IMR-90 (cell line): ENCODE measurements at regions not wholly inside any gene's neighbourhood (a gene's known extent, or its start where the extent isn't known, plus 50 kb on each side); places are given as distances from the start of the nearest gene placed in this dataset.

Source experiments
- ATAC-seq: fragments of 200-7000 bp; cut with Tn5 transposase; 2 replicates; pipeline ENCODE4 v1.9.1; 2020; ENCODE audit warnings: low read depth, mild to moderate bottlenecking, moderate library complexity
- BruUV-seq: library from RNA; stranded (reverse); fragments of 400-500 nt; replicated peaks from 2 replicates; lab custom pipeline; 2021; lab: Mats Ljungman, UMichigan
- CTCF ChIA-PET: fragments of 300-600 bp; formaldehyde crosslinking; extraction: SDS; loops from one replicate; lab custom pipeline; 2021; ENCODE audit warnings: antibody characterized with exemption; lab: Yijun Ruan, JAX
- POLR2A ChIA-PET: fragments of 300-600 bp; sonication (Branson Sonifier 250); formaldehyde crosslinking; loops from one replicate; lab custom pipeline; 2022; ENCODE audit warnings: antibody characterized with exemption; ENCODE audit not compliant: unreplicated experiment; lab: Charles Lee
- DNase-seq: peaks from one replicate; pipeline ENCODE4 v3.0.0; 2013
- H2AFZ ChIP-seq: replicated peaks from 2 replicates; pipeline ENCODE3; 2013; ENCODE audit warnings: low read length, mild to moderate bottlenecking; ENCODE audit not compliant: poor library complexity
- H2AK5ac ChIP-seq: 2 replicates; pipeline ENCODE4 v1.6.1; 2013; ENCODE audit warnings: low read depth, low read length, inconsistent platforms
- H2AK9ac ChIP-seq: replicated peaks from 2 replicates; pipeline ENCODE3; 2013; ENCODE audit warnings: mild to moderate bottlenecking, low read depth, low read length, moderate library complexity; ENCODE audit not compliant: poor library complexity
- H2BK120ac ChIP-seq: 2 replicates; pipeline ENCODE4 v1.6.1; 2013; ENCODE audit warnings: low read depth, low read length, inconsistent platforms
- H2BK15ac ChIP-seq: 3 replicates; pipeline ENCODE4 v1.6.1; 2013; ENCODE audit warnings: low read depth, low read length, inconsistent platforms
- H2BK20ac ChIP-seq: 2 replicates; pipeline ENCODE4 v1.6.1; 2013; ENCODE audit warnings: low read depth, mild to moderate bottlenecking, inconsistent platforms, low read length, moderate library complexity
- H2BK5ac ChIP-seq: 2 replicates; pipeline ENCODE4 v1.6.1; 2013; ENCODE audit warnings: mild to moderate bottlenecking, low read depth, low read length, inconsistent platforms; ENCODE audit not compliant: poor library complexity, severe bottlenecking
- H3K14ac ChIP-seq: replicated peaks from 2 replicates; pipeline ENCODE4 v1.6.1; 2013; ENCODE audit warnings: low read depth, low read length, inconsistent platforms
- H3K18ac ChIP-seq: 2 replicates; pipeline ENCODE4 v1.6.1; 2013; ENCODE audit warnings: low read depth, low read length, control low read depth
- H3K23ac ChIP-seq: 2 replicates; pipeline ENCODE4 v1.6.1; 2013; ENCODE audit warnings: low read depth, low read length, inconsistent platforms
- H3K27ac ChIP-seq: 2 replicates; pipeline ENCODE4 v1.5.1; 2013; ENCODE audit warnings: mild to moderate bottlenecking, control low read depth, low read length; ENCODE audit not compliant: insufficient read depth
- H3K27me3 ChIP-seq: 2 replicates; pipeline ENCODE4 v1.6.1; 2013; ENCODE audit warnings: low read length; ENCODE audit not compliant: control insufficient read depth, insufficient read depth
- H3K36me3 ChIP-seq: 2 replicates; pipeline ENCODE4 v1.6.1; 2013; ENCODE audit warnings: low read length, mixed read lengths; ENCODE audit not compliant: control insufficient read depth, insufficient read depth
- H3K4ac ChIP-seq: 2 replicates; pipeline ENCODE4 v1.6.1; 2013; ENCODE audit warnings: low read depth, low read length, inconsistent platforms
- H3K4me1 ChIP-seq: 2 replicates; pipeline ENCODE4 v1.6.1; 2013; ENCODE audit warnings: low read length, mixed read lengths; ENCODE audit not compliant: control insufficient read depth, insufficient read depth
- H3K4me2 ChIP-seq: 2 replicates; pipeline ENCODE4 v1.6.1; 2013; ENCODE audit warnings: low read depth, mild to moderate bottlenecking, control low read depth, low read length, moderate library complexity
- H3K4me3 ChIP-seq: 2 replicates; pipeline ENCODE4 v1.5.1; 2013; ENCODE audit warnings: low read depth, mild to moderate bottlenecking, control low read depth, low read length, moderate library complexity; ENCODE audit not compliant: insufficient read depth
- H3K56ac ChIP-seq: 2 replicates; pipeline ENCODE4 v1.6.1; 2013; ENCODE audit warnings: low read length, inconsistent platforms; ENCODE audit not compliant: insufficient read depth; ENCODE audit errors: extremely low read depth
- H3K79me1 ChIP-seq, 2 experiments: 2 replicates each; pipeline ENCODE4 v1.6.1; 2013; ENCODE audit warnings: low read length in 2 of 2, inconsistent platforms in 1 of 2, low read depth in 1 of 2
- H3K9ac ChIP-seq: 2 replicates; pipeline ENCODE4 v1.6.1; 2013; ENCODE audit warnings: low read depth, low read length, control low read depth
- H3K9me1 ChIP-seq: 2 replicates; pipeline ENCODE4 v1.6.1; 2013; ENCODE audit warnings: low read length, inconsistent platforms; ENCODE audit not compliant: insufficient read depth
- H3K9me3 ChIP-seq: 2 replicates; pipeline ENCODE4 v1.6.1; 2013; ENCODE audit warnings: low read length; ENCODE audit not compliant: control insufficient read depth, insufficient read depth
- H4K20me1 ChIP-seq: 2 replicates; pipeline ENCODE4 v1.6.1; 2013; ENCODE audit warnings: low read length, inconsistent platforms; ENCODE audit not compliant: insufficient read depth
- H4K5ac ChIP-seq: 2 replicates; pipeline ENCODE4 v1.6.1; 2013; ENCODE audit warnings: mild to moderate bottlenecking, low read depth, low read length, control low read depth
- H4K8ac ChIP-seq, 2 experiments: 2 replicates each; pipeline ENCODE4 v1.6.1; 2013; ENCODE audit warnings: low read depth in 2 of 2, low read length in 2 of 2, control low read depth in 1 of 2, inconsistent platforms in 1 of 2
- H4K91ac ChIP-seq: 2 replicates; pipeline ENCODE4 v1.6.1; 2013; ENCODE audit warnings: low read depth, low read length, inconsistent platforms; ENCODE audit not compliant: insufficient read depth
- BHLHE40 ChIP-seq: fragments of 150-350 bp; IDR thresholded peaks from 2 replicates; pipeline ENCODE4 v1.6.1; 2016; ENCODE audit warnings: mild to moderate bottlenecking, low read depth, low read length
- CEBPB ChIP-seq: IDR thresholded peaks from 2 replicates; pipeline ENCODE4 v1.6.1; 2012; ENCODE audit warnings: low read depth, low read length, improper control_type of control experiment
- CHD1 ChIP-seq: IDR thresholded peaks from 2 replicates; pipeline ENCODE4 v1.6.1; 2012; ENCODE audit warnings: low read depth, low read length, improper control_type of control experiment
- ELK1 ChIP-seq: fragments of 150-350 bp; IDR thresholded peaks from 2 replicates; pipeline ENCODE4 v1.6.1; 2016; ENCODE audit warnings: low read depth, mild to moderate bottlenecking, low read length, moderate library complexity, borderline replicate concordance
- FOS ChIP-seq: fragments of 150-350 bp; IDR thresholded peaks from 2 replicates; pipeline ENCODE4 v1.6.1; 2016; ENCODE audit warnings: low read depth, low read length
- MAFK ChIP-seq: IDR thresholded peaks from 2 replicates; pipeline ENCODE4 v1.6.1; 2012; ENCODE audit warnings: low read depth, low read length, improper control_type of control experiment
- MAZ ChIP-seq: IDR thresholded peaks from 2 replicates; pipeline ENCODE4 v1.6.1; 2012; ENCODE audit warnings: low read depth, mild to moderate bottlenecking, low read length, improper control_type of control experiment, moderate library complexity, borderline replicate concordance
- MXI1 ChIP-seq: IDR thresholded peaks from 2 replicates; pipeline ENCODE4 v1.6.1; 2012; ENCODE audit warnings: low read depth, mild to moderate bottlenecking, low read length, moderate library complexity, borderline replicate concordance
- NFE2L2 ChIP-seq: fragments of 150-350 bp; IDR thresholded peaks from 2 replicates; pipeline ENCODE4 v1.6.1; 2016; ENCODE audit warnings: low read depth, mild to moderate bottlenecking, low read length
- POLR2A ChIP-seq: IDR thresholded peaks from 2 replicates; pipeline ENCODE4 v1.6.1; 2012; ENCODE audit warnings: mild to moderate bottlenecking, low read depth, low read length
- RAD21 ChIP-seq: IDR thresholded peaks from 2 replicates; pipeline ENCODE4 v1.6.1; 2012; ENCODE audit warnings: low read length, improper control_type of control experiment
- RCOR1 ChIP-seq: IDR thresholded peaks from 2 replicates; pipeline ENCODE4 v1.6.1; 2012; ENCODE audit warnings: mild to moderate bottlenecking, low read length, improper control_type of control experiment; ENCODE audit not compliant: insufficient replicate concordance
- RFX5 ChIP-seq: IDR thresholded peaks from 2 replicates; pipeline ENCODE4 v1.8.0; 2012; ENCODE audit warnings: low read depth, mild to moderate bottlenecking, low read length, moderate library complexity
- SMC3 ChIP-seq: fragments of 150-350 bp; IDR thresholded peaks from 2 replicates; pipeline ENCODE4 v1.6.1; 2016; ENCODE audit warnings: low read depth, mild to moderate bottlenecking, antibody characterized with exemption, low read length, moderate library complexity
- USF2 ChIP-seq: fragments of 150-350 bp; IDR thresholded peaks from 2 replicates; pipeline ENCODE4 v1.6.1; 2017; ENCODE audit warnings: mild to moderate bottlenecking, antibody characterized with exemption, low read length, low read depth
- WGBS, 2 experiments: methylation state at CpG; one replicate each; pipeline versions ENCODE4 v1.1.5 to v1.1.7; 2013; ENCODE audit warnings: missing lambda C conversion rate in 2 of 2; ENCODE audit not compliant: insufficient read length in 1 of 2; ENCODE audit errors: extremely low coverage in 2 of 2; 5-methylcytosine and 5-hydroxymethylcytosine counted together
- dilution Hi-C: fragments of 300-500 bp; cut with HindIII; formaldehyde crosslinking; loops from one replicate; pipeline ENCODE4 v1.14.3; 2018; ENCODE audit warnings: low sequenced_read_pairs; ENCODE audit not compliant: unreplicated experiment
- in situ Hi-C: fragments of 300-500 bp; cut with MboI; formaldehyde crosslinking; loops from 3 replicates; pipeline ENCODE4 v1.14.3; 2019; ENCODE audit warnings: low sequenced_read_pairs, inconsistent platforms, mixed read lengths
- intact Hi-C: fragments of 100-400 bp; cut with micrococcal nuclease; formaldehyde crosslinking; loops from 2 replicates; pipeline ENCODE4 v1.10.0; 2022
- TF ChIP-seq, protein P1 (sequence below): conservative IDR thresholded peaks from 2 replicates; pipeline ENCODE4 v1.5.1; 2012; ENCODE audit warnings: mild to moderate bottlenecking, low read depth, low read length, improper control_type of control experiment

DNA sequence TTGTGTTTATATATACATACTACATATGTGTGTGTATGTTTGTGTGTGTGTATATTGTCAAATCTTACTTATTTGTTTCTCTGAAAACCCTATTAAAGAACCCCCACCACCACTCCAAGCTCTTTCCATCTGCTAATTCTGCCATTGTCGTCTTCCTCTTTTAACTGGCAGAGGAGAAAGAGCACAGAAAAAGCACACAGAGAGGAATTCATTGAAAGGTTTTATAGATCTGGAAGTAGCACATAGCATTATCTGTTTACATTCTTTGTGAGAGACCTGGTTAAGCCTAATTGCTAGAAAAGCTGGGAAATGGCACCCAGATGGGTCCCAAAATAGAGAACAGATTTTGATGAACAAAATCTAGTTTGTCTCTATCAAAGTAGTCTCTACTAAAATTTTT lies 800.0 kb upstream of the PIK3C3 start:
- BruUV-seq: no TSS peak
- H3K36me3 ChIP-seq: no peaks in the 10 kb centered on the region
- no peak overlapping the region for H4K8ac ChIP-seq

More for the DNA sequence above, 800.0 kb upstream of the PIK3C3 start:
- H4K20me1 ChIP-seq: no peaks in the 10 kb centered on the region
- in situ Hi-C loops (no loop called here), intact Hi-C loops (no loop called here), dilution Hi-C loops (no loop called here)
- no peak overlapping the region for H2BK15ac ChIP-seq
- H3K9ac ChIP-seq: no peak overlapping the region
- ChIA-PET CTCF (interaction anchor here (0.7 kb wide), 1 partner anchor 22 kb away, joined by 3 read pairs; no protein-coding TSS in a partner anchor), POLR2A (no interaction called here)
- H3K4me3 ChIP-seq: no peak overlapping the region
- WGBS, 2 experiments: no CpG with 5 or more reads among the region's 1 CpG
- H3K9me1 ChIP-seq: no peaks in the 10 kb centered on the region
- H2AFZ ChIP-seq: no peak overlapping the region
- no peak overlapping the region for H3K14ac ChIP-seq
- no peak overlapping the region for H2BK5ac ChIP-seq
- H3K4ac ChIP-seq: no peak overlapping the region
- H2BK120ac ChIP-seq: no peak overlapping the region
- no peak overlapping the region for H3K56ac ChIP-seq
- H3K18ac ChIP-seq: no peak overlapping the region
- no peak overlapping the region for H4K5ac ChIP-seq
- ATAC-seq (no peak), DNase-seq (no peak)
- H3K27me3 ChIP-seq: no peaks in the 10 kb centered on the region
- no peaks in the 10 kb centered on the region for H3K79me1 ChIP-seq
- no peak overlapping the region for H2BK20ac ChIP-seq
- peaks cover 2% of the 10 kb centered on the region; the same call in 1 of the 2 replicates for H3K4me1 ChIP-seq
- H4K91ac ChIP-seq: no peak overlapping the region
- no peak overlapping the region for H2AK5ac ChIP-seq
- TF ChIP-seq CHD1 (no peak), USF2 (no peak), RCOR1 (no peak), MAZ (no peak), FOS (no peak), CEBPB (no peak), NFE2L2 (no peak), SMC3 (no peak), MAFK (no peak), ELK1 (no peak), BHLHE40 (no peak), RFX5 (no peak), RAD21 (no peak), POLR2A (no peak), MXI1 (no peak)
- TF ChIP-seq, protein P1, sequence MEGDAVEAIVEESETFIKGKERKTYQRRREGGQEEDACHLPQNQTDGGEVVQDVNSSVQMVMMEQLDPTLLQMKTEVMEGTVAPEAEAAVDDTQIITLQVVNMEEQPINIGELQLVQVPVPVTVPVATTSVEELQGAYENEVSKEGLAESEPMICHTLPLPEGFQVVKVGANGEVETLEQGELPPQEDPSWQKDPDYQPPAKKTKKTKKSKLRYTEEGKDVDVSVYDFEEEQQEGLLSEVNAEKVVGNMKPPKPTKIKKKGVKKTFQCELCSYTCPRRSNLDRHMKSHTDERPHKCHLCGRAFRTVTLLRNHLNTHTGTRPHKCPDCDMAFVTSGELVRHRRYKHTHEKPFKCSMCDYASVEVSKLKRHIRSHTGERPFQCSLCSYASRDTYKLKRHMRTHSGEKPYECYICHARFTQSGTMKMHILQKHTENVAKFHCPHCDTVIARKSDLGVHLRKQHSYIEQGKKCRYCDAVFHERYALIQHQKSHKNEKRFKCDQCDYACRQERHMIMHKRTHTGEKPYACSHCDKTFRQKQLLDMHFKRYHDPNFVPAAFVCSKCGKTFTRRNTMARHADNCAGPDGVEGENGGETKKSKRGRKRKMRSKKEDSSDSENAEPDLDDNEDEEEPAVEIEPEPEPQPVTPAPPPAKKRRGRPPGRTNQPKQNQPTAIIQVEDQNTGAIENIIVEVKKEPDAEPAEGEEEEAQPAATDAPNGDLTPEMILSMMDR: no peak
- no peak overlapping the region for H2AK9ac ChIP-seq
- H3K9me3 ChIP-seq: no peaks in the 10 kb centered on the region
- H3K23ac ChIP-seq: no peak overlapping the region
- no peak overlapping the region for H3K4me2 ChIP-seq
- H3K27ac ChIP-seq: no peak overlapping the region
